NCI-H187 treated with DMSO at 0.1 percent for 48 hours (cell line): ENCODE measurements at regions not wholly inside any gene's neighbourhood (a gene's known extent, or its start where the extent isn't known, plus 50 kb on each side); places are given as distances from the start of the nearest gene placed in this dataset.

Experiments
- DNase-seq: peaks from one replicate; lab custom pipeline; 2025; lab: John Stamatoyannopoulos, UW

GRCh38 chr3:74506246-74506645 lies 108.2 kb downstream of the CNTN3 start:
- DNase-seq = no peak

GRCh38 chr3:74501007-74501406 lies 113.5 kb downstream of the CNTN3 start:
- DNase-seq = no peak

- no peak for DNase-seq
Measured at GRCh38 chr3:74500257-74500656, 114.2 kb downstream of the CNTN3 start.

- DNase-seq = no peak
Measured at GRCh38 chr3:74491874-74492273, 122.6 kb downstream of the CNTN3 start.

GRCh38 chr3:74489050-74489792 lies 125.2 kb downstream of the CNTN3 start:
- DNase-seq = no peak

- DNase-seq = no peak
Measured at GRCh38 chr3:74479915-74480314, 134.5 kb downstream of the CNTN3 start.

- DNase-seq = no peak
Measured at GRCh38 chr3:74470313-74470712, 144.1 kb downstream of the CNTN3 start.

- no peak for DNase-seq
Measured at GRCh38 chr3:74469713-74470112, 144.7 kb downstream of the CNTN3 start.

- no peak for DNase-seq
Measured at GRCh38 chr3:74469151-74469550, 145.3 kb downstream of the CNTN3 start.

GRCh38 chr3:74465715-74466410 lies 148.6 kb downstream of the CNTN3 start:
- DNase-seq = no peak

- no peak for DNase-seq
Measured at GRCh38 chr3:74463515-74463914, 150.9 kb downstream of the CNTN3 start.

- DNase-seq = no peak
Measured at GRCh38 chr3:74456166-74456565, 158.3 kb downstream of the CNTN3 start.

- DNase-seq = no peak
Measured at GRCh38 chr3:74447221-74447620, 167.2 kb downstream of the CNTN3 start.

GRCh38 chr3:74445541-74445940 lies 168.9 kb downstream of the CNTN3 start:
- DNase-seq = no peak

- DNase-seq = no peak
Measured at GRCh38 chr3:74443102-74443501, 171.4 kb downstream of the CNTN3 start.

GRCh38 chr3:74442683-74443082 lies 171.8 kb downstream of the CNTN3 start:
- no peak for DNase-seq

GRCh38 chr3:74442068-74442467 lies 172.4 kb downstream of the CNTN3 start:
- DNase-seq = no peak

GRCh38 chr3:74436184-74436583 lies 178.3 kb downstream of the CNTN3 start:
- no peak for DNase-seq

GRCh38 chr3:74435631-74436030 lies 178.8 kb downstream of the CNTN3 start:
- DNase-seq = no peak

GRCh38 chr3:74434406-74434805 lies 180.1 kb downstream of the CNTN3 start:
- DNase-seq = no peak

GRCh38 chr3:74426571-74426970 lies 187.9 kb downstream of the CNTN3 start:
- DNase-seq = no peak

GRCh38 chr3:74423867-74424266 lies 190.6 kb downstream of the CNTN3 start:
- DNase-seq = no peak

- DNase-seq = no peak
Measured at GRCh38 chr3:74420538-74421124, 193.8 kb downstream of the CNTN3 start.
